ENCODE measurements at regions not wholly inside any gene's neighbourhood (a gene's known extent, or its start where the extent isn't known, plus 50 kb on each side); places are given as distances from the start of the nearest gene placed in this dataset.
"Not testable (repeated sequence)": the region's sequence is repeated elsewhere in the genome, so short reads cannot be mapped to it uniquely, and the experiment has no call there.

DNA sequence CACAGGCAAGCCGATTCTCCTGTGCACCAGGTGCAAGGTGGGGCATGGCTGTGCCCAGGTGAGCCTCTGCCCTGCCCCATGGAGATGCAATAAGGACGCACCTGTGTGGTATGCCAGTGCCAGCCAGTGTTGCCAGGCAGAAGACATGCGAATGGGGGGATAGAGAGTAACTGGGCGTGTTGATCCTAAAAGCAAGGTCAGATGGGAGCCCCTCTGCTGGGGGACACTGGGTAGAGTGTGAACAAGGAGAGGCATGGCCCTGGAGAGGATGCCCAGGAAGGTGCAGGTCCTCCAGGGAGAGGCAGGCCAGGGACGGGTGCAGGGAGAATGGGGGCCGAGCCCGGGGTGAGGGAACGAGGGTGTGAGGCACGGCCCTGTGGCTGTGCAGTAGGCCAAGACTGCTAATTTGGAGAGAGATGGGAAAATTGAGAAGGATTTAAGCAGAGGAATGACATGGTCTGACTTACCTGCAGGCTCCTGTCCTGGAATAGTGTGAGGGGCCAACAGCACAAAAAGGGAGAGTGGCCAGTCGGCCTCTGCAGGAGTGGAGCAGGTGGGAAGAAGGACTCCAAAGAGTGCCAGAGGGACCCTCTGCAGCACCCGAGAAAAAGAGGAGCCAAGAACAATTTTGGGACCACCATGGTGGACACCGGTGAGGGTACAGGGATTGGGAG is 690.4 kb upstream of the HS6ST1 start:
- no peak for DNase-seq

DNA sequence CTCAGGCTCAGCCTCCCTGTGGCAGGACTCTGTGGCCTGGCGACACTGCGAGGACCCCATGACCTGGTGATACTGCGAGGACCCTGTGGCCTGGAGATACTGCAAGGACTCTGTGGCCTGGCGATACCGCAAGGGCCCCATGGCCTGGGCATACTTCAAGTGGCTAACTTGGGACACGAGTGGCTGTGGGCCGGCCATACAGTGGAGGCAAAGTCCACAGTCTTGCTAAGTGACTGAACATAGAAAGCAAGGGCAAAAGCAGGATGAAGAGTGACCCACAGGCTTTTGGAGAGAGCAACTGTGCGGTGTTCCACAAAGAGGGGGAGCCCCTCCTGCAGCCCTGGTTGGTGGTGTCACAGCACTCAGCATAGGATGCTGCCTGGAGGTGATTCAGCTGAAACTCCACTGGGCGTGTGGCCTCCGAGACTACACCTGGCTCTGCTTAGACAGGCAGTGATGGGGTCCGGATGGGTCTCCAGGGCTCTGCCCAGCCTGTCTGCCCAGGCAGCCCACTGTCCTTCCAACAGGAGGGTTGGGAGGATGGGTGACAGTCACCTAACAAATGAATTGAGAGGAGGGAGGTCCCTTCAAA is 691.0 kb upstream of the HS6ST1 start:
- no peak for DNase-seq

DNA sequence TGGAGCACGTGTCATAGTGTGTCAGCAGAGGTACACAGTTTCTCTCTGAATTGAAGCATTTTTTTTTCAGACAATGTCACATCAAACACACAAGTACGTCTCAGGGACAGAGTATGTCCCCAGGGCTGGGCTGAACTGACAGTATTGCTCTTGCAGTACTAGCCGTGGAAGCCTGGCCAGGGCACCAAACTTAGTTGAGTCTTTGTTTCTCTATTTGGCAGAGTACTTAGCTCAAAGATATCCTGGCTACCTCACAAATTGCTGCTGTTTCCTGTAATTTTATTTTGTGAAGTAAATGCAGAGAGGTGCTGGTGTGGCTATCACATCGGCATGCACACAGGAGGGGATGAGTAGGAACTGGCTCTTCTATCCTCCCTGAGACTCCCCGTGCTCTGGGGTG is 691.6 kb upstream of the HS6ST1 start:
- no peak for DNase-seq

DNA sequence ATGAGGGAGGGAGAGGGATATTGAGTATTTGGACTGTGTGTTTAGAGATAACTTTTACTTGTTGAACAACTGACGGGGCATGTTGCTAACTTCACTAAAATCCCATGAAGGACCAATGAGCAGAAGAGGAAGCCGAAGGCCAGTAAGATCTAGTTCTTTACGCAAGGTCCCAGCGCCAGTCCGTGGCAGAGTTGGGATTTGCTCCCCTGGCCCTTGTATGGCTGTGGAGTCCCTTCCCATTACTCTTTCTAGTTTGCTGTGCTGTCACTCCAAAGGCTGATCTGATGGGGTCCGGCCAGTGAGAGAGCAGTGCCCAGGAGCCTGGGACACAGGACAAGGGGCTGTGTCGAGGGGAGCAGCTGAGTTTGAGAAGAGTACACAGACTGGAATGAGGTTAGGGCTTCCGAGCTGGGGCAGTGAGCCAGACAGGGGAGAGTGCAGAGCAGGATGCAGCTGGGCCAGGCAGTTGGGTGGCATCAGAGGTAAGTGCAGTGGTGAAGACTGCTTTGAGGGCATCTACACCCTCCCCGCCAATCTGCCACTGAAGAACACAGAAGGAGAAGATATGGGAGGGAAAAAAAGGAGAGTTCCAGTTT is 692.9 kb upstream of the HS6ST1 start:
- no peak for DNase-seq

DNA sequence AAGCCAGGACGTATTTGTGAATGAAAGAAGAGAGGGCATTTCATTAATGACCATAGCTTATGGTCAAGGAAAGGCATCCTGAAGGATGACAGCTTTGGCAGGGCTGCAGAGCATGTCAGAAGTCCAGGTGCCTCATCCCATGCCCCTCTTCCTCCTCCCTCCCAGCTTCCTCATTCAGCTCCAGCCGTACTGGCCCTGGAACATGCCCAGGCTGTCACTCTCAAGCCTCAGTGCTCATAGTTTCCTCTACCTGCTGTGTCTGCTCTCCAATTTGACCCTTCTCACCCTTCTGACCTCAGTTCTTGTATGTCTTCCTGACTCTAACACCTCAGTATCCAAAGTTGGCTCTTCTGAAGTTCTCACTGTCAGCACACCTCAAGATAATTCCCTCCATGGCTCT is 695.8 kb upstream of the HS6ST1 start:
- DNase-seq, result no peak

DNA sequence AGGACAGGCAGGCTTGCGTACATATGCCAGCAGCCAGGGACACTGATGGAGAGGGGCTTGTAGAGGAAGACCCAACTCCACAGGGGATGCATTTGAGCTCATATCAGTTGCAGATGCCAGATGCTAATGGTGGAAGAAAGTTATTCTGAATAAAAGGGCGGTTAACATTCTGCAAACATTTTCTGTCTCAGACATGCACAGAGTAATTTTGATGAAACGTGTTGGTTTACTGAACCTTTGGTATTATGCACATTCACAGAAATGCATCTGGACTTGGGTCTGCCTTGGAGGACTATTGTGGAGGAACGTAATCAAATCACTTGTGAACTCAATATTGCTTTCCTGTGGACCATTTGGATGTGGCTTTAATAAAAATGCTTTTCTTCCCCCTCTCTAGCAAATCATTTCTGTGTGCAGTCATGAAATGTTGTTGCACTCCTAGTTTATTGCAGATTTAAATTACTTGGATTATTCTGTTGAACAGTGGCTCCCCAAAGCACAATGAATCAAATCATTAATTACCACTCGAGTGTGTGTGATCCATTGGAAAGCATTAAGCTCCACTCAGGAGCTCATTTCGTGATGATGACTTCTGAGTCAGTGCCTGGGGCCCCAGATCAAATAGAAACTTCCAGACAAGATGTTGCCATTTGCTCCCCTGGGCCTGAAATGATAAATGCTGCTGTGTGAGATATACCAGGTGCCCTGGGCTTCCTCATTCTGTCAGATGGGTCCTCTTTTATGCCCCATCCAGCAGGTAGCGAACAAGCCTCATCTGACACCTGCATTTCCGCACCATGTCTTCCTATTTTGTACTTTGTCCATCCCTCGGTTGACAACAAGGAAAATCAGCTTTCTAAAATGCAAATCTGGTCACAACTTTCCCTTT is 697.0 kb upstream of the HS6ST1 start:
- DNase-seq, result no peak

DNA sequence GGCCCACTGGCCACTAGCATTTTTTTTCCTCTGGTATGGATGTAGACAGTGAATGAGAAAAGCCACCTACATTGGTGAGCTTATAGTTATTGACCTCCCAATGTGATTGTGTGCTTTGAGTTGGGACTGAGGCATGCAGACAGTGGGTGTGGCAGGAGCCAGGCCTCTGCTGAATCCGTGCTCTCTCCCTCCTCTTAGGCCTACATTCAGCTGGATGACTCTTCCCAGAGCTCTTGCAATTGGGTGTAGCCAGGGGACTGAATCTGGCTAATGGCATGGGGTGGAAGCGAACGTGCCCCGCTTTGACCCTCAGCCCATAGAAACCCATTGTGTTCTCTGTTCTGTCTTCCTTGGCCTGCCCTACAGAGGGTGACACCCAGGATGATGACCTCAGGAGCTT is 698.3 kb upstream of the HS6ST1 start:
- DNase-seq, result no peak

DNA sequence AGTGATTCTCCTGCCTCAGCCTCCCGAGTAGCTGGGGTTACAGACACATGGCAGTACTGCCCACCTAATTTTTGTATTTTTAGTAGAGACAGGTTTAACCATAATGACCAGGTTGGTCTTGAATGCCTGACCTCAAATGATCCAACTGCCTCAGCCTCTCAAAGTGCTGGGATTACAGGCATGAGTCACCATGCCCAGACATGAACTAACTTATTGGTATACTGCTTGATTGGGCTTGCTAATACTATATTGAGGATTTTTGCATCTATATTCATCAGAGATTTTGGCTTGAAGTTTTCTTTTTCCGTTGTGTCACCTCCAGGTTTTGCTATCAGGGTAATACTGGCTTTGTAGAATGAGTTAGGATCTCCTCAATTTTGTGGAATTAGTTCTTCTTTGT is 706.1 kb upstream of the HS6ST1 start:
- DNase-seq, result no peak

DNA sequence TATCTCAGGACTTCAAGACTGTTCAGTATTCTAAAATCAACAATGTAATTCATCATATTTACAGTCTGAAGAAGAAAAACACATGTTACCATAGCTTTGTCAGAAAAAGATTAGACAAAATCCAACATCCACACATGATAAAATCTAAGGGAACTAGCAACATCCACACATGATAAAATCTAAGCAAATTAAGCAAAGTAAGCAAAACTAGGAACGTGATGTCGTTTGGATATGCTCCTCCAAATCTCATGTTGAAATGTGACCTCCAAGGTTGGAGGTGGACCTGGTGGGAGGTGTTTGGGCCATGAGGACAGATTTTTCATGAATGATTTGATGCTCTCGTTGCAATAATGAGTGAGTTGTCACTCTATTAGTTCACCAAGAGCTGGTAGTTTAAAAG is 717.3 kb upstream of the HS6ST1 start:
- no peak for DNase-seq

DNA sequence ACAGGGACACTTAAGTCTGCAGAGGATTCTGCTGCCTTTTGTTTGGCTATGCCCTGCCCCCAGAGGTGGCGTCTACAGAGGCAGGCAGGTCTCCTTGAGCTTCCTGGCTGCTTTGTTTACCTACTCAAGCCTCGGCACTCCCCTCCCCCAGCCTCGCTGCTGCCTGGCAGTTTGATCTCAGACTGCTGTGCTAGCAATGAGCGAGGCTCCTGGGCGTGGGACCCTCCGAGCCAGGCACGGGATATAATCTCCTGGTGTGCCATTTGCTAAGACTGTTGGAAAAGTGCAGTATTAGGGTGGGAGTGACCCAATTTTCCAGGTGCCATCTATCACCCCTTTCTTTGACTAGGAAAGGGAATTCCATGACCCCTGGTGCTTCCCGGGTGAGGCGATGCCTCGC is 725.0 kb upstream of the HS6ST1 start:
- not testable (repeated sequence) for DNase-seq

DNA sequence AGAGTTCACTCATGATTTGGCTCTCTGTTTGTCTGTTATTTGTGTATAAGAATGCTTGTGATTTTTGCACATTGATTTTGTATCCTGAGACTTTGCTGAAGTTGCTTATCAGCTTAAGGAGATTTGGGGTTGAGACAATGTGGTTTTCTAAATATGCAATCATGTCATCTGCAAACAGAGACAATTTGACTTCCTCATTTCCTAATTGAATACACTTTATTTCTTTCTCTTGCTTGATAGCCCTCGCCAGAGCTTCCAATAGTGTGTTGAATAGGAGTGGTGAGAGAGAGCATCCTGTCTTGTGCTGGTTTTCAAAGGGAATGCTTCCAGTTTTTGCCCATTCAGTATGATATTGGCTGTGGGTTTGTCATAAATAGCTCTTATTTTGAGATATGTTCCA is 727.8 kb upstream of the HS6ST1 start:
- not testable (repeated sequence) for DNase-seq

DNA sequence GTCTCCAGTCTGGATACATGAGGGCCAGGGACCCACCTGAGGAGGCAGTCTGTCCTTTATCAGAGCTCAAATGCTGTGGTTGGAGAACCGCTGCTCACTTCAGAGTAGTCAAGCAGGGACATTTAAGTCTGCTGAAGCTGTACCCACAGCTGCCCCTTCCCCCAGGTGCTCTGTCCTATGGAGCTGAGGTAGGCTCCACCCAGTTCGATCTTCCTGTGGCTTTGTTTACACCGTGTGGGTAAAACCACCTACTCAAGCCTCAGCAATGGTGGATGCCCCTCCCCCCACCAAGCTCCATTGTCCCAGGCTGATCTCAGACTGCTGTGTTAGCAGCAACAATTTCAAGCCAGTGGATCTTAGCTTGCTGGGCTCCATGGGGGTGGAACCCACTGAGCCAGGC is 731.4 kb upstream of the HS6ST1 start:
- DNase-seq, result no peak

DNA sequence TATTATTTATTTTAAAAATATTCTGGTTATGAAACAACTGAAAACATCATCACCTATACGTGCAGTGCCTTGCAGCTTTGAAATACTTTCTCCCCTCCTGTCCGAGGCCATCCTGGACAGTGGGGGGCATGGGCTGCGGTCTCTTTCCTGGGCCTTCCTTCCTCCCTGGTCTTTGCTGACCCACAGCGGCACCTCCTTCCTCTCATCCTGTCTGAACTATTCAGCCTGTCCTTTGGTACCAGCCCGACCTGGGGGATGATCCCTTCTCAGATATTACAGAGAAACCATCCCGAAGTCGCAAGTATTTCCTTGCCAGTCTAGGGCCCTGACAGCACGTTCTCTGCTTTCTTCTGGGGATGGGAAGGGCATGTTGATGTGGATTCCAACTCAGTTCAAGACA is 736.6 kb upstream of the HS6ST1 start:
- no peak for DNase-seq

DNA sequence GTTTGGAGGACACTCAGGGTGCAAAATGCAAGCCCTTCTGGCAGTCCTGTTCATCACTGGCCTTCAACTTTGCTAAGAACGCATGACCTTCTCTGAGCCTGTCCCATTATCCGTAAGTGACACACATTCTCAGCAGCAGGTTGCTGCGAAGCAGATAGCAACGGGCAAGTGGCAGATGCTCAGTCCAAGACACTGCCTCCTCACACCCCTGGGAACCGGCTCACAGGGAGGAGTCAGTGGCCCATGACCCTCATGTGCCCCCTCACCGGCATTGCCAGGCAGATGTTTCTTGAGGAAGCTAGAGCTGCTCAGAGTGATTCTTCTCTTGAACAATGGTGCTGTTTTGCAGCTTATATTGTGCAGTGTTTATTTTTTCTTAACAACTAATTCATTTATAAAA is 737.2 kb upstream of the HS6ST1 start:
- DNase-seq, result no peak

DNA sequence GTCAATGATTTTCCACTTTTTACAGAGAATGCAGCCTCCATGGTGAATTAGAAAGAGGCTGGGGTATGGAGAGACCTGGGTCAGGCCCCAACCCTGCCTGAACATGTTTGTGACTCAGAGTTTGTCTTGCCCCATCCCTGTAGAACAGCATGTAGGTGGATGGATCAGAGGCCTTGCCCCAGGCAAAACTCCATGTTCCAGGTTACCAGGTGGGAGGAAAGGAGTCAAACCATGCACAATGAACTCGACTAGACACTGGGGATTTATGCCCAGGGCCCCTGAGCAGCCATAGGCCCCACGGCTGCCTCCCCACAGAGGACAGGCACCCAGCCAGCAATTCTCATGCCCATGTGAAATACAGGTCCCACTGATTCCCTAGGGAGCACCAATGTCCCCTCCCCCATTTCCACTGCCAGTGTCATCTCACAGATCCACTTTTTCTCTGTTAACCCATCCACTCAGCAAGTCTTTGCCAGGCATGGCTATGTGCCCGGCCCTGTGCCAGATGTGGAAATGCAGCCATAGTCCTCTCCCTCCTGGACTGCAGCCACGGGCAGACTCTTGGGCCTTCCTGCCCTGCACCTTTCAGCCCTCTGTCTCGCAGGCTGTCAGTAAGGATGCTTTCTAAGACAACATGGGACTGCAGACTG is 737.8 kb upstream of the HS6ST1 start:
- no peak for DNase-seq

DNA sequence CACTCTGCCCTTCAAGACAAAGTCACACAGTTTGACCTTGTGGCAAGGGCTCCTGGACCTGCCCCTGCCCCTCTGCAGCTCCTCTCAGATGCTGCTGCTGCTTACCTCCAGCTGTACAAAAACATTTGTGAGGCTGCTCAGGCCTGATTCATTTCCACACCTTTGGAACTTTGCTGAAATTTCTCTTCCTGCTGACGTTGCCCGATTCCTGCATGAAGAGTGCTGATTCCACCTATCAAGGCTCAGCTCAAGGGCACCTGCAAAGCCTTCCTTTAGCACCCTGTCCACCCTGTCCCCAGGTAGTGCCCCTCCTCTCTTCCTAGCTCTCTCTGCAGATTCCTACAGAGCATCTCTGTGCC is 738.3 kb upstream of the HS6ST1 start:
- no peak for DNase-seq

DNA sequence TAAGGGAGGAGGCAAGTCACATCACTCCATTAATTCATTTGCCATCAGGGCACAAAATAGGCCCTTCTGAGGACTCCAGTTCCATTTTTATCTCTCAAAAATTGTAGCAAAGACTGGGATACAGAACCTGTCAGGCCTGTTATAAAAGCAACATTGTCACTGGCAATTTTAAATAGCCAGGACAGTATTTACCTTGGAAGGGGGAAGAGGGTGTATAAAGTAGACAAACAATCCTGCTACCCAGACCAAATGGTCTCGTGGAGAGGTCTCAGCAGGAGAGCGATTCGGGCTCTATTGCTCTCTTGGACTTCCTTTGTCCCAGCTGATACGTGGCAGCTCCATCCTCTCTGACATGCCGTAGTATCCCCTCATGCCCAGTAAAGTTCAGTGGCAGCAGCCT is 740.3 kb upstream of the HS6ST1 start:
- no peak for DNase-seq

DNA sequence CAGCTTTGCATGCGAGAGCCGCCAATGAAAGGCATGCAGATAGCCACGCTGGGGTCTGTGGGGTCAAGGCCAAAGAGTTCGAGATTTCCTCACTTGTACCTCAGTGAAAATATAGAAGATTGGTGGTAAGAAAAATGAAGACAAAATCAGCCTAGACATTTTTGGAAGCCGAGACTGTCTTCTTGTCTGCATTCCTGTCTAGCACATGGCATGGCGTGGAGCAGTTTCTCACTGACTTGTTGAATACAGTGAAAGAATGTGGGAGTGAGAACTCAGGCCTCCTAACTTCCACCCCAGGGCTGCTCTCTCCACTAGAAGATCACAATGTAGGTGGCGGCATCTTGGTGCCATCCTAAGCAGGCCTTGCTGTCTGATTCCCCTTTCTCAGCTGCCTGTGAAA is 740.8 kb upstream of the HS6ST1 start:
- no peak for DNase-seq

DNA sequence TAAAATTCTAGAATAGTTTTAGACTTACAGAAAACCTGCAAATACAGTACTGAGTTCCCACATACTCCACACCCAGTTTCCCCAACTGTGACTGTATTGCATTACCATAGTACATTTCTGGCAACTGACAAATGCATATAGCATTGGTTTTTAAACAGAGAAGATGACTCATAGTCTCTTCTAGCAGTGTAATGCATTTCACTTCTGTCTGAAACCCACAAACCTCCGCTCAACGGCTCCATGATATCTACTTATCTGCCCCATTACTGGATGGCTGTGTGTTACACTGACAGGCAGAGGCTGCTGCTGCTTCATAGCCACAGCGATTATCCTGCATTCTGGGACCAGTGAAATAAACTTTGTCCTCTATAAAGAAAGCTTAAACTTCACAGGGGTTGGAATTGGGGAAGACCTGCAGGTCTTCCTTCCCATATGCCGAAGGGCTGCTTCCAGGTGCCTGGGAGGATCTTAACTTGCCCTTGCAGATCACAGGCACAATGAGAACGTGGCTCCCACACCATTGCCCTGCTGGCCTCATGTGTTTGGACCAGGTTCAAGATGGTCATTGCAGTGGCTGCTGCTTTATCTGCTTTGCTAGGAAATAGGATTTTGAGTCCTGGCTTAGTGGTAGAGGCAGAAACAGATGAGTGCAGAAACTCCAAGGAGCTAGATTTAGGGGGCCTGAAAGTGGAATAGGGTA is 742.6 kb upstream of the HS6ST1 start:
- DNase-seq, result no peak

DNA sequence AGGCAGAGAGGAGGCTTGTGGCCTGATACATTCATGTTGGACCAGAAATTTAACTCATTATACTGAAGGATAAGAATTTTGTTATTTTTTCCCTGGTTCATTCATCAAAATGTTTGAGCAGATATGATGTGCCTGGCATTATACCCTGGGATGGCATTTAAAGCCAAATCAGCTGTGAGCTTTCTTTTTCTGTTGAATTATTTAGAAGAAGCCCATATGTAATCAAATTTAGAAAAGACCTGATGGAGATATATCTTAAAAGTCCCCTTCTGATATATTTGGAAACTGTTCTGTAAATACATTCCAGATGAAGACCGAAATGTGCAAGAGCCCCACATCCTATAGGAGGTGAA is 743.1 kb upstream of the HS6ST1 start:
- no peak for DNase-seq

DNA sequence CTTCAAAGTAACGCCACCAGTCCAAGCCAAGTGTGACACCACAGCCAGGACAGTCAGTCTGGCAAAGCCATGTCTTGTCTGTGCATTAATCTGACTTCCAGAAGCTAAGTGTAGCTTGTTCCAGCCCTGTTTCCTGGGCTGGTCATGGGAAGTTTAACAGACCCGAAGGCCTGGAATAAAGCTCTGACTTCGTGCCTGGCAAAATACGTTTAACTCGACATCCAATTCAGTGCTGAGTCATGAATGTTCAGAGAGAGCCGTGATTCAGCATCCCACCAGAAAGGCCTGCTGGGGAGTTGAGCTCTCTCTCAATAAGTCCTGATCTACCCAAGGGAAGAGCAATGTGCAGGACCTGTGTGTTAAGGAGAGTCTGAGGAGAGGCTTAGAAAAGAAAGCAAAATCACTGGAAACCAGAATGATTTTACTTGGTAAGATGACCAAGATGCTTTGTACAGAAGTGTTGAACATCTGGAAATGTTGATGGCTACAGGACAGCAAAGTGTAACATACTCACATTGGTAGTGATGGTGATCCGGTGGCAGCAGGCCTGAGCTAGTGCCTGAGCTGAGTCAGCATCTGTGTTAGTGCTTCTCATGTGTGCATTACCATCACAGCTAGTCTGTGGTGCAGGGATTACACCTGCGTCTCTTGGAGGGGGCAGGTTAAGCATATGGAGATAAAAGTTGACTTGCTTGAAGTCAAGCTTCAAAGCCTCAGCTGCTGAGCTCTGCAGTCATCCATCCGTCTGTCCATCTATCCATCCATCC is 743.7 kb upstream of the HS6ST1 start:
- DNase-seq, result no peak

DNA sequence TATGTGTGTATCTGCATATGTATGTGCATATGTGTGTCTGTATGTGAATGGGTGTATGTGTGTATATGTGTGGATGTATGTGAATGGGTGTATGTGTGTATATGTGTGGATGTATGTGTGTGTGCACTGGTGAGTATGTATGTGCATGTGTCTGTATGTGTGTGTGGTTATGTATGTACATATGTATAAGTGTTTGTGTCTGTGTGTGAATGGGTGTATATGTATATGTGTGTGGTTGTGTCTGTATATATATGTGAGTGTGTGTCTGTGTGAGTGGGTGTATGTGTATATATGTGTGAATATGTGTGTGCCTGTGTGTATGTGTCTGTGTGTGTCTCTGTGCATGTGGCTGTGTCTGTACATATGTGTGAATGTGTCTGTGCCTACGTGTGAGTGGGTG is 748.4 kb upstream of the HS6ST1 start:
- DNase-seq, result no peak

All from activated CD4-positive, alpha-beta T cell treated with anti-CD3 and anti-CD28 coated beads, Interleukin-2, amount 50 U/mL, for 1 hour (primary cell).